Tibial nerve (tissue), 4 donors: ENCODE measurements at regions not wholly inside any gene's neighbourhood (a gene's known extent, or its start where the extent isn't known, plus 50 kb on each side); places are given as distances from the start of the nearest gene placed in this dataset.

Source experiments
- EP300 ChIP-seq, 2 donors: sonication (generic); formaldehyde crosslinking; IDR thresholded peaks; one replicate each; pipeline ENCODE4 v1.6.1; 2017; ENCODE audit warnings: antibody characterized with exemption in 2 of 2, mild to moderate bottlenecking in 1 of 2
- POLR2A ChIP-seq, 2 donors: fragments of 450-650 bp; IDR thresholded peaks; one replicate each; pipeline ENCODE4 v1.6.1; 2017; ENCODE audit warnings: antibody characterized with exemption in 2 of 2, mild to moderate bottlenecking in 2 of 2, moderate library complexity in 2 of 2
- TF ChIP-seq, protein P1 (sequence below), 5 experiments: fragments of 200-600 bp in 3 of 5; fragments of 450-650 bp in 2 of 5; sonication (generic) in 3 of 5; IDR thresholded peaks; one replicate each; pipeline ENCODE4 v1.5.1; 2016 to 2019; ENCODE audit warnings: antibody characterized with exemption in 5 of 5, mild to moderate bottlenecking in 3 of 5, moderate library complexity in 2 of 5

DNA sequence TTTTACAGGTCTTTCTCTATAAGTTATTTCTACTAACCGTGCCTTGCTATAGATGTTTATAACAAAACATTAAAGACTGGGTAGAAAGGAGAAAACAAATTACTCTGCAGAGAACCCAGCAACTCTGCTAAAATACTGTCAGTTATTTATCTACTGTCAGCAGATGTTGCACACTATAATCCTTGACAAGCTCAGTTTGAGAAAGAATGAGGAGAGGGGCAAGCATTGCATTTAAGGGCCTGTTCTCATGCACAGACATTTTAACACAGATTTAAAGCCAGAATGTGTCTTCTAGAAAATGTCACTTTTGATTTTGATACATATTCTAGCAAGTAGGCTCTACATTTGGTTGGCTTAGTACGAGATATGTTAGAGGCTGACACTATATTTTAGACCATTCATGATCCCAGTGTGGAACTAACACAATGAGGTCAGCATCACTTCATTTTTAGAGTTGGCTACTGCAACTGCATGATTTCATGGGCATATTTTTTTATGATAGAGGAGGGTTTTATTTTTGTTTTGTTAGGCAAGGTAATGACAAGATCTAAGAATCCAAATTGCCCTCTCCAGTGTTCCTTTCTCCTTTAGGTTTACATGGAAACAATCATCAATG is 516.4 kb downstream of the ZEB2 start:
- TF ChIP-seq, protein P1, sequence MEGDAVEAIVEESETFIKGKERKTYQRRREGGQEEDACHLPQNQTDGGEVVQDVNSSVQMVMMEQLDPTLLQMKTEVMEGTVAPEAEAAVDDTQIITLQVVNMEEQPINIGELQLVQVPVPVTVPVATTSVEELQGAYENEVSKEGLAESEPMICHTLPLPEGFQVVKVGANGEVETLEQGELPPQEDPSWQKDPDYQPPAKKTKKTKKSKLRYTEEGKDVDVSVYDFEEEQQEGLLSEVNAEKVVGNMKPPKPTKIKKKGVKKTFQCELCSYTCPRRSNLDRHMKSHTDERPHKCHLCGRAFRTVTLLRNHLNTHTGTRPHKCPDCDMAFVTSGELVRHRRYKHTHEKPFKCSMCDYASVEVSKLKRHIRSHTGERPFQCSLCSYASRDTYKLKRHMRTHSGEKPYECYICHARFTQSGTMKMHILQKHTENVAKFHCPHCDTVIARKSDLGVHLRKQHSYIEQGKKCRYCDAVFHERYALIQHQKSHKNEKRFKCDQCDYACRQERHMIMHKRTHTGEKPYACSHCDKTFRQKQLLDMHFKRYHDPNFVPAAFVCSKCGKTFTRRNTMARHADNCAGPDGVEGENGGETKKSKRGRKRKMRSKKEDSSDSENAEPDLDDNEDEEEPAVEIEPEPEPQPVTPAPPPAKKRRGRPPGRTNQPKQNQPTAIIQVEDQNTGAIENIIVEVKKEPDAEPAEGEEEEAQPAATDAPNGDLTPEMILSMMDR (IDR thresholded peaks at IDR 0.05) = no peak
- TF ChIP-seq POLR2A (IDR thresholded peaks at IDR 0.05) (no peak), EP300 (IDR thresholded peaks at IDR 0.05) (no peak)
